ENCODE measurements at regions not wholly inside any gene's neighbourhood (a gene's known extent, or its start where the extent isn't known, plus 50 kb on each side); places are given as distances from the start of the nearest gene placed in this dataset.

GRCh38 chr6:92114797-92115196, 1304.6 kb downstream of the EPHA7 start:
- H3K4me3 ChIP-seq: no peak overlapping the region
- TF ChIP-seq CTCF (IDR thresholded peaks at IDR 0.05): no peak
- intact Hi-C loops (cut with DNase I, micrococcal nuclease): no loop called here
- H3K9me3 ChIP-seq: no peaks in the 10 kb centered on the region
- no peaks in the 10 kb centered on the region for H3K36me3 ChIP-seq (ENCODE audit: low read depth)
- no peaks in the 10 kb centered on the region for H3K4me1 ChIP-seq (ENCODE audit: low read depth)
- ATAC-seq: no peak
- DNase-seq: peak in 1 of 3 donors; percentile 9

GRCh38 chr6:92114091-92114675, 1305.2 kb downstream of the EPHA7 start:
- Histone ChIP-seq H3K9me3 (no peaks in the 10 kb centered on the region), H3K4me3 (no peak overlapping the region), H3K36me3 (ENCODE audit: low read depth) (no peaks in the 10 kb centered on the region), H3K4me1 (ENCODE audit: low read depth) (no peaks in the 10 kb centered on the region)
- intact Hi-C loops (cut with DNase I, micrococcal nuclease): no loop called here
- no peak for TF ChIP-seq CTCF (IDR thresholded peaks at IDR 0.05)
- ATAC-seq: no peak
- DNase-seq: no peak

GRCh38 chr6:92111386-92111785, 1308.0 kb downstream of the EPHA7 start:
- intact Hi-C loops (cut with DNase I, micrococcal nuclease): no loop called here
- no peaks in the 10 kb centered on the region for H3K9me3 ChIP-seq
- no peaks in the 10 kb centered on the region for H3K36me3 ChIP-seq (ENCODE audit: low read depth)
- no peak for TF ChIP-seq CTCF (IDR thresholded peaks at IDR 0.05)
- ATAC-seq (no peak), DNase-seq (no peak)
- no peaks in the 10 kb centered on the region for H3K4me1 ChIP-seq (ENCODE audit: low read depth)
- H3K4me3 ChIP-seq: no peak overlapping the region

GRCh38 chr6:92110403-92110802, 1309.0 kb downstream of the EPHA7 start:
- DNase-seq (no peak), ATAC-seq (no peak)
- H3K4me3 ChIP-seq: no peak overlapping the region
- no peak for TF ChIP-seq CTCF (IDR thresholded peaks at IDR 0.05)
- H3K4me1 ChIP-seq (ENCODE audit: low read depth): no peaks in the 10 kb centered on the region
- no peaks in the 10 kb centered on the region for H3K9me3 ChIP-seq
- no peaks in the 10 kb centered on the region for H3K36me3 ChIP-seq (ENCODE audit: low read depth)
- intact Hi-C loops (cut with DNase I, micrococcal nuclease): no loop called here

- Histone ChIP-seq H3K4me1 (ENCODE audit: low read depth) (no peaks in the 10 kb centered on the region), H3K4me3 (no peak overlapping the region), H3K9me3 (no peaks in the 10 kb centered on the region), H3K36me3 (ENCODE audit: low read depth) (no peaks in the 10 kb centered on the region)
- no peak for ATAC-seq
- intact Hi-C loops (cut with DNase I, micrococcal nuclease): no loop called here
- no peak for DNase-seq
- TF ChIP-seq CTCF (IDR thresholded peaks at IDR 0.05): no peak
These were observed 1309.4 kb downstream of the EPHA7 start for GRCh38 chr6:92109956-92110355.

GRCh38 chr6:92109256-92109655, 1310.1 kb downstream of the EPHA7 start:
- Histone ChIP-seq H3K36me3 (ENCODE audit: low read depth) (no peaks in the 10 kb centered on the region), H3K4me1 (ENCODE audit: low read depth) (no peaks in the 10 kb centered on the region), H3K9me3 (no peaks in the 10 kb centered on the region), H3K4me3 (no peak overlapping the region)
- ATAC-seq (no peak), DNase-seq (no peak)
- TF ChIP-seq CTCF (IDR thresholded peaks at IDR 0.05): no peak
- intact Hi-C loops (cut with DNase I, micrococcal nuclease): no loop called here
